ENCODE measurements at regions not wholly inside any gene's neighbourhood (a gene's known extent, or its start where the extent isn't known, plus 50 kb on each side); places are given as distances from the start of the nearest gene placed in this dataset.

GRCh38 chr20:57844626-57845596 is 135.1 kb upstream of the PMEPA1 start:
- Histone ChIP-seq H3K36me3 (ENCODE audit: control insufficient read depth, insufficient read depth, low read length) (no peaks in the 10 kb centered on the region), H3K4me3 (ENCODE audit: extremely low read depth, insufficient read depth, low read length, poor library complexity, severe bottlenecking) (no peak overlapping the region)
- 90 to 94% methylated on average over 8 of the region's 10 CpGs for WGBS, 2 experiments (ENCODE audit: insufficient coverage in 2 of 2)

DNA sequence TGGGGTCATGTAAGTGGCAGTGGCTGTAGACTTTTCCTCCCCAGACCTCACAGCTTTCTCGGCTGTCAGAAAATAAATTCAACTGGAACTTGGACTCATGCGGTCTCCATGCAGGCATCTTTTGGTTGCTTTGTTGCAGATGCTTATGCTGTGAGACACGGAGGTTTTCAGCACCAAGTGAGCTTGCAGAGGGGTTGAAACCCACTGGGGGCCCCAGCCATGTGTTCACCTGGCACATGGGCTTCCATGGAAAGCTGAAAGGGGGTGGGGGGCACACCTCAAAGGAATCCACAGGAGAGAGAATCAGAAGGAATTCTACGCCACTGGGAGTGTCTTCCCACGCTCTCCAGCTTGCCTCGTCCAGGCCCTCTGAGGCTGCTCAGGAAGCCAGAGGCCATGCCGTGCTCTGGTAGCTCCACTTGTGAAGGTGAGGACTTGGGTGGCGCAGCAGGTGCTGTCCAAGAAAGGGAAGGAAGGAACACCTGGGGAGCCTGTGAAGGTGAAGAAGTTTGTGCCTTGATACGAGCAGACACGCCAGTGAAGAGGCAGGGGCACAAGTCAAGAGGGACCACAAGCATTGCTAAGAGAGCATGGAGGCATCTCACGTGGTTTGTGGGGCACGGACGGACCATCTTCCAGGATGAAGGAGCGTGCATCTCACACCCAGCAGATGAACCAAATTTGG is 134.3 kb upstream of the PMEPA1 start:
- Histone ChIP-seq H3K9me3 (ENCODE audit: control insufficient read depth, low read length) (no peaks in the 10 kb centered on the region), H3K4me3 (ENCODE audit: extremely low read depth, insufficient read depth, low read length, poor library complexity, severe bottlenecking) (no peak overlapping the region), H3K27ac (ENCODE audit: low read depth, low read length, severe bottlenecking) (no peak overlapping the region), H3K36me3 (ENCODE audit: control insufficient read depth, insufficient read depth, low read length) (no peaks in the 10 kb centered on the region), H3K4me1 (ENCODE audit: control insufficient read depth, insufficient read depth, low read length, poor library complexity, severe bottlenecking) (no peaks in the 10 kb centered on the region)
- 87 to 93% methylated on average over 13 of the region's 14 CpGs for WGBS, 2 experiments (ENCODE audit: insufficient coverage in 2 of 2)

More at GRCh38 chr20:57844626-57845596, 135.1 kb upstream of the PMEPA1 start:
- Histone ChIP-seq H3K9me3 (ENCODE audit: control insufficient read depth, low read length) (no peaks in the 10 kb centered on the region), H3K27ac (ENCODE audit: low read depth, low read length, severe bottlenecking) (no peak overlapping the region), H3K4me1 (ENCODE audit: control insufficient read depth, insufficient read depth, low read length, poor library complexity, severe bottlenecking) (no peaks in the 10 kb centered on the region)

DNA sequence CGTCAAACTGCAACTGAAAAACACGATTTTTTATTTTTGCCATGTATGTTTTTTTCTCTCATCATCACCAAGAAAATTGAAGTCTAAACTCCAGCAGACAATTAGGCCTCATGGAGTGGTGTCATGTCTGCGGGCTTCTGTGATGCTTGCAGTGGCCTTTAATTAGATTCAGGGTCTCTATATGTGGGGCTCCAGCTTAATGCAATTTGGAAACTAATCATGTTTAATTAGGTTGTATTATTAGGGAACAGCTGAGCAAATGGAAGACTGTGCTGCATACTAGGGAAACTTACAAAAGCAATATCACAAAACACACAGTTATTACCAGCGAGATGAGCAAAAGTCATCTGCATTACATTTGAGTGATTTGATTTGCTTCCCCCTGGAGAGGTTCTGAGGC is 132.9 kb upstream of the PMEPA1 start:
- no peaks in the 10 kb centered on the region for H3K36me3 ChIP-seq (ENCODE audit: control insufficient read depth, insufficient read depth, low read length)
- no peaks in the 10 kb centered on the region for H3K9me3 ChIP-seq (ENCODE audit: control insufficient read depth, low read length)
- H3K4me3 ChIP-seq (ENCODE audit: extremely low read depth, insufficient read depth, low read length, poor library complexity, severe bottlenecking), result no peak overlapping the region
- H3K27ac ChIP-seq (ENCODE audit: low read depth, low read length, severe bottlenecking), result no peak overlapping the region
- 85 to 100% methylated on average over 1 to 4 of the region's 4 CpGs for WGBS, 2 experiments (ENCODE audit: insufficient coverage in 2 of 2)
- H3K4me1 ChIP-seq (ENCODE audit: control insufficient read depth, insufficient read depth, low read length, poor library complexity, severe bottlenecking), result no peaks in the 10 kb centered on the region

DNA sequence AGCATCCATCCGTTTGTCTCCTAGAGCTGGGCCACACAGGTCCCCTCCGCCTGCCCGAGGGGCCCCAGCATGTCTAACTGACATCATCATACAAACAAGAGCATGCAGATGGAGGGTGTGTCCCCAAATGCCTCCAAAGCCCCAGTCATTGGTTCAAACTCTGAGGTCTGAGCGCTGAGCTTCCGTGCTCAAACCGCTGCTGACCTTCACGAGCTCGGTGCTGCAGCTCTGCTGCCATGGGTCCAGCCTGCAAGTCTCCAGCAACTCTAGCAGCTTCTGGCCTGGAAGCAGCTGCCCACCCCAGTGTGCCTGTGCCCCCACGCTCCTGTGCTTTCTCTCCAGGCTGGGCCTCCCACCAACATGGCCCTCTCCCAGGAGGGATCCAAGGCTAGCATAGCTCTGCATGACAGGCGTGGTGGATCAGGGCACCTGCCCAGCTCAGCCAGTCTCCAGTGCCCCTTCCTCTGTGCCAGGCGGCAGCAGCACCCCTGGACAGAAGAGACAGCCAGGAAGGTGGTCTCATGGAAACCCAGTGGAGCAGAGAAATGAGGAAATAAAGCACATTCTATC is 131.6 kb upstream of the PMEPA1 start:
- H3K27ac ChIP-seq (ENCODE audit: low read depth, low read length, severe bottlenecking), result no peak overlapping the region
- H3K4me1 ChIP-seq (ENCODE audit: control insufficient read depth, insufficient read depth, low read length, poor library complexity, severe bottlenecking), result no peaks in the 10 kb centered on the region
- no peaks in the 10 kb centered on the region for H3K9me3 ChIP-seq (ENCODE audit: control insufficient read depth, low read length)
- WGBS, 2 experiments (ENCODE audit: insufficient coverage in 2 of 2), result 91 to 96% methylated on average over 8 to 10 of the region's 11 CpGs
- H3K36me3 ChIP-seq (ENCODE audit: control insufficient read depth, insufficient read depth, low read length), result no peaks in the 10 kb centered on the region
- H3K4me3 ChIP-seq (ENCODE audit: extremely low read depth, insufficient read depth, low read length, poor library complexity, severe bottlenecking), result no peak overlapping the region

DNA sequence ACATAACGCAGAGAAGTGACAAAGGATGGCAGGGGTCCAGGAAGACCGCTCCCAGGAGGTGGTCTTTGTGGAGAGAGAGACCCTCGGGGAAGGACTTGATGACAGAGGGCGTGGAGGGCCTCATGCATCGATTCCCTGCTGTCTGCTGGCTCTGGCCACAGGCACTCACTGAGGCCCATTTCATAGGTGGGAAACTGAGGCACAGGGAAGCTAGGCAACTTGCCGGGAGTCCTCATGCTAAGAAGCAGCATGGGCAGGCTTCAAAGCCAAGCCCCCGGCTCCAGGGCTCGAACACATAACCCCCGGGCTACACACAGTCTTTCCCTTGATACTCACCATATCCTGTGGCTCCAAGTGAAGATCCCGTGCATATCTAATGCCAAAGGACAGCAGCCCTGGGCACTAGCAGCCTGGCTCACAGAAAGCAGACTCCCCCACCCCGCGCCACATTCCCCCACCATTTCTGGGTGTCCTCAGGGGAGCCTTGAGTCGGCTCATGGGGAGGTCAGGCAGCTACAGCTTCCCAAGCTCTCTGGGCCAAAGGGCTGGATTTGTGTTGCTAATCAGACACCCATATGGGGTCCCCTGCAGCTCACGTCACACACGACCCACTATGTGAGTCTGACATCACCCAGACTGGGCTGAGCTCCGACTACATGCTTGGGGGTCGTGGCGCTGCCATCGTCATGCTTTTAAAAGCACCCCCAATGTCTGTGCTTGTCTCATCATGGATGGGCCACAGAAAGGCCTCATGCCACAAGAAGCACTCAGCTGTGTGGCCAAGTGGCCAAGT is 130.9 kb upstream of the PMEPA1 start:
- H3K36me3 ChIP-seq (ENCODE audit: control insufficient read depth, insufficient read depth, low read length), result no peaks in the 10 kb centered on the region
- no peaks in the 10 kb centered on the region for H3K4me1 ChIP-seq (ENCODE audit: control insufficient read depth, insufficient read depth, low read length, poor library complexity, severe bottlenecking)
- no peaks in the 10 kb centered on the region for H3K9me3 ChIP-seq (ENCODE audit: control insufficient read depth, low read length)
- WGBS, 2 experiments (ENCODE audit: insufficient coverage in 2 of 2), result 85 to 88% methylated on average over 14 to 18 of the region's 19 CpGs
- H3K27ac ChIP-seq (ENCODE audit: low read depth, low read length, severe bottlenecking), result no peak overlapping the region
- H3K4me3 ChIP-seq (ENCODE audit: extremely low read depth, insufficient read depth, low read length, poor library complexity, severe bottlenecking), result no peak overlapping the region

- 94 to 96% methylated on average over 9 to 10 of the region's 10 CpGs for WGBS, 2 experiments (ENCODE audit: insufficient coverage in 2 of 2)
- no peaks in the 10 kb centered on the region for H3K36me3 ChIP-seq (ENCODE audit: control insufficient read depth, insufficient read depth, low read length)
- H3K4me1 ChIP-seq (ENCODE audit: control insufficient read depth, insufficient read depth, low read length, poor library complexity, severe bottlenecking), result no peaks in the 10 kb centered on the region
- no peak overlapping the region for H3K4me3 ChIP-seq (ENCODE audit: extremely low read depth, insufficient read depth, low read length, poor library complexity, severe bottlenecking)
- H3K9me3 ChIP-seq (ENCODE audit: control insufficient read depth, low read length), result no peaks in the 10 kb centered on the region
- no peak overlapping the region for H3K27ac ChIP-seq (ENCODE audit: low read depth, low read length, severe bottlenecking)
These were observed 130.3 kb upstream of the PMEPA1 start for GRCh38 chr20:57840066-57840465.

GRCh38 chr20:57838670-57839151 is 128.9 kb upstream of the PMEPA1 start:
- Histone ChIP-seq H3K36me3 (ENCODE audit: control insufficient read depth, insufficient read depth, low read length) (no peaks in the 10 kb centered on the region), H3K4me1 (ENCODE audit: control insufficient read depth, insufficient read depth, low read length, poor library complexity, severe bottlenecking) (no peaks in the 10 kb centered on the region), H3K9me3 (ENCODE audit: control insufficient read depth, low read length) (no peaks in the 10 kb centered on the region), H3K4me3 (ENCODE audit: extremely low read depth, insufficient read depth, low read length, poor library complexity, severe bottlenecking) (no peak overlapping the region), H3K27ac (ENCODE audit: low read depth, low read length, severe bottlenecking) (no peak overlapping the region)
- WGBS, 2 experiments (ENCODE audit: insufficient coverage in 2 of 2), result 93 to 94% methylated on average over 18 of the region's 18 CpGs

- Histone ChIP-seq H3K9me3 (ENCODE audit: control insufficient read depth, low read length) (no peaks in the 10 kb centered on the region), H3K27ac (ENCODE audit: low read depth, low read length, severe bottlenecking) (no peak overlapping the region), H3K4me3 (ENCODE audit: extremely low read depth, insufficient read depth, low read length, poor library complexity, severe bottlenecking) (no peak overlapping the region), H3K4me1 (ENCODE audit: control insufficient read depth, insufficient read depth, low read length, poor library complexity, severe bottlenecking) (no peaks in the 10 kb centered on the region), H3K36me3 (ENCODE audit: control insufficient read depth, insufficient read depth, low read length) (no peaks in the 10 kb centered on the region)
- 93 to 94% methylated on average over 21 to 24 of the region's 24 CpGs for WGBS, 2 experiments (ENCODE audit: insufficient coverage in 2 of 2)
These were observed 127.6 kb upstream of the PMEPA1 start for GRCh38 chr20:57837208-57838035.

GRCh38 chr20:57835588-57836455 is 126.0 kb upstream of the PMEPA1 start:
- H3K36me3 ChIP-seq (ENCODE audit: control insufficient read depth, insufficient read depth, low read length), result no peaks in the 10 kb centered on the region
- H3K4me1 ChIP-seq (ENCODE audit: control insufficient read depth, insufficient read depth, low read length, poor library complexity, severe bottlenecking), result no peaks in the 10 kb centered on the region
- no peaks in the 10 kb centered on the region for H3K9me3 ChIP-seq (ENCODE audit: control insufficient read depth, low read length)
- H3K27ac ChIP-seq (ENCODE audit: low read depth, low read length, severe bottlenecking), result no peak overlapping the region
- no peak overlapping the region for H3K4me3 ChIP-seq (ENCODE audit: extremely low read depth, insufficient read depth, low read length, poor library complexity, severe bottlenecking)
- 53 to 55% methylated on average over 28 to 30 of the region's 30 CpGs for WGBS, 2 experiments (ENCODE audit: insufficient coverage in 2 of 2)
